Activated naive CD8-positive, alpha-beta T cell treated with anti-CD3 and anti-CD28 coated beads, Interleukin-2, amount 10 ng/mL, durations not matched to agents 7 days and 5 days (primary cell): ENCODE measurements at regions not wholly inside any gene's neighbourhood (a gene's known extent, or its start where the extent isn't known, plus 50 kb on each side); places are given as distances from the start of the nearest gene placed in this dataset.
"Not testable (repeated sequence)": the region's sequence is repeated elsewhere in the genome, so short reads cannot be mapped to it uniquely, and the experiment has no call there.

Experiments
- ATAC-seq: fragments of 150-1000 bp; cut with Tn5 transposase; one replicate; pipeline ENCODE4 v1.10.0; 2021; ENCODE audit warnings: low read depth, moderate library complexity
- POLR2A ChIA-PET: fragments of 350-600 bp; sonication (Branson Sonifier 250); formaldehyde crosslinking; loops from one replicate; lab custom pipeline; 2021; ENCODE audit warnings: antibody characterized with exemption; lab: Charles Lee
- DNase-seq: peaks from one replicate; pipeline ENCODE4 v3.0.0; 2021
- H3K27ac Mint-ChIP-seq: one replicate; pipeline ENCODE4 v1.8.0; 2022; ENCODE audit warnings: mild to moderate bottlenecking, mixed read lengths
- H3K27me3 Mint-ChIP-seq: one replicate; pipeline ENCODE4 v1.8.0; 2022; ENCODE audit warnings: mild to moderate bottlenecking, moderate library complexity, mixed read lengths
- H3K36me3 Mint-ChIP-seq: one replicate; pipeline ENCODE4 v1.8.0; 2021; ENCODE audit warnings: mild to moderate bottlenecking, mixed read lengths
- H3K4me1 Mint-ChIP-seq: one replicate; pipeline ENCODE4 v1.8.0; 2021; ENCODE audit warnings: mixed read lengths
- H3K4me3 Mint-ChIP-seq: one replicate; pipeline ENCODE4 v1.8.0; 2022; ENCODE audit warnings: mild to moderate bottlenecking, moderate library complexity, mixed read lengths
- H3K9me3 Mint-ChIP-seq: one replicate; pipeline ENCODE4 v1.8.0; 2021; ENCODE audit warnings: mixed read lengths

GRCh38 chr9:40939201-40939887 is 189.1 kb downstream of the FOXD4L6 start:
- H3K4me3 Mint-ChIP-seq, DNase-seq, H3K36me3 Mint-ChIP-seq, H3K4me1 Mint-ChIP-seq, ATAC-seq, H3K27ac Mint-ChIP-seq, H3K27me3 Mint-ChIP-seq, POLR2A ChIA-PET: not testable (repeated sequence)
- H3K9me3 Mint-ChIP-seq: peaks cover 11% of the 10 kb centered on the region

- Mint-ChIP-seq H3K27ac (no peak overlapping the region), H3K27me3 (no peaks in the 10 kb centered on the region), H3K36me3 (no peaks in the 10 kb centered on the region), H3K4me1 (no peaks in the 10 kb centered on the region), H3K9me3 (peaks cover 12% of the 10 kb centered on the region), H3K4me3 (no peak overlapping the region)
- DNase-seq (no peak), ATAC-seq (no peak)
- POLR2A ChIA-PET: no interaction called here
Observed at GRCh38 chr9:40935336-40935735, 193.1 kb downstream of the FOXD4L6 start.

- DNase-seq, H3K4me1 Mint-ChIP-seq, POLR2A ChIA-PET, H3K27me3 Mint-ChIP-seq, ATAC-seq, H3K4me3 Mint-ChIP-seq, H3K27ac Mint-ChIP-seq, H3K36me3 Mint-ChIP-seq: not testable (repeated sequence)
- peaks cover 10% of the 10 kb centered on the region for H3K9me3 Mint-ChIP-seq
Observed at GRCh38 chr9:40934480-40934879, 194.0 kb downstream of the FOXD4L6 start.

GRCh38 chr9:40930426-40930825 is 198.1 kb downstream of the FOXD4L6 start:
- POLR2A ChIA-PET, H3K4me1 Mint-ChIP-seq, DNase-seq, H3K27me3 Mint-ChIP-seq, H3K27ac Mint-ChIP-seq, ATAC-seq, H3K36me3 Mint-ChIP-seq, H3K4me3 Mint-ChIP-seq: not testable (repeated sequence)
- peaks cover 35% of the 10 kb centered on the region for H3K9me3 Mint-ChIP-seq

- H3K27me3 Mint-ChIP-seq, H3K27ac Mint-ChIP-seq, H3K4me3 Mint-ChIP-seq, H3K4me1 Mint-ChIP-seq, H3K36me3 Mint-ChIP-seq, DNase-seq, ATAC-seq, POLR2A ChIA-PET: not testable (repeated sequence)
- H3K9me3 Mint-ChIP-seq: peaks cover 43% of the 10 kb centered on the region
Observed at GRCh38 chr9:40929488-40929845, 199.0 kb downstream of the FOXD4L6 start.

- H3K36me3 Mint-ChIP-seq: no peaks in the 10 kb centered on the region
- H3K4me1 Mint-ChIP-seq: no peaks in the 10 kb centered on the region
Observed at GRCh38 chr9:40928803-40929487, 199.5 kb downstream of the FOXD4L6 start.

GRCh38 chr9:40927851-40928802 is 200.4 kb downstream of the FOXD4L6 start:
- H3K36me3 Mint-ChIP-seq: no peaks in the 10 kb centered on the region
- no peak overlapping the region for H3K4me3 Mint-ChIP-seq
- no peaks in the 10 kb centered on the region for H3K4me1 Mint-ChIP-seq
- H3K27ac Mint-ChIP-seq: no peak overlapping the region
- H3K9me3 Mint-ChIP-seq: peaks cover 52% of the 10 kb centered on the region
- POLR2A ChIA-PET: no interaction called here
- ATAC-seq (no peak), DNase-seq (no peak)
- H3K27me3 Mint-ChIP-seq: no peaks in the 10 kb centered on the region

More at GRCh38 chr9:40928803-40929487, 199.5 kb downstream of the FOXD4L6 start:
- no peak for ATAC-seq
- POLR2A ChIA-PET: no interaction called here
- Mint-ChIP-seq H3K27ac (no peak overlapping the region), H3K4me3 (no peak overlapping the region), H3K27me3 (no peaks in the 10 kb centered on the region), H3K9me3 (peaks cover 46% of the 10 kb centered on the region)
- no peak for DNase-seq

- Mint-ChIP-seq H3K27ac (no peak overlapping the region), H3K4me3 (no peak overlapping the region), H3K27me3 (no peaks in the 10 kb centered on the region), H3K4me1 (no peaks in the 10 kb centered on the region), H3K36me3 (no peaks in the 10 kb centered on the region), H3K9me3 (peaks cover 53% of the 10 kb centered on the region)
- ATAC-seq: no peak
- DNase-seq: no peak
- POLR2A ChIA-PET: no interaction called here
Observed at GRCh38 chr9:40927260-40927631, 201.2 kb downstream of the FOXD4L6 start.

- POLR2A ChIA-PET: no interaction called here
- ATAC-seq (no peak), DNase-seq (no peak)
- no peaks in the 10 kb centered on the region for H3K4me1 Mint-ChIP-seq
- no peak overlapping the region for H3K4me3 Mint-ChIP-seq
- H3K36me3 Mint-ChIP-seq: no peaks in the 10 kb centered on the region
- H3K9me3 Mint-ChIP-seq: peaks cover 56% of the 10 kb centered on the region
- no peak overlapping the region for H3K27ac Mint-ChIP-seq
- H3K27me3 Mint-ChIP-seq: no peaks in the 10 kb centered on the region
Observed at GRCh38 chr9:40926404-40927259, 201.8 kb downstream of the FOXD4L6 start.

GRCh38 chr9:40925149-40925548 is 203.3 kb downstream of the FOXD4L6 start:
- Mint-ChIP-seq H3K4me1 (no peaks in the 10 kb centered on the region), H3K9me3 (peaks cover 56% of the 10 kb centered on the region), H3K4me3 (no peak overlapping the region), H3K36me3 (peaks cover 1% of the 10 kb centered on the region), H3K27me3 (no peaks in the 10 kb centered on the region), H3K27ac (no peak overlapping the region)
- ATAC-seq (no peak), DNase-seq (no peak)
- POLR2A ChIA-PET: no interaction called here

GRCh38 chr9:40916399-40916783 is 212.1 kb downstream of the FOXD4L6 start:
- H3K4me1 Mint-ChIP-seq, ATAC-seq, H3K27ac Mint-ChIP-seq, POLR2A ChIA-PET, DNase-seq, H3K27me3 Mint-ChIP-seq, H3K36me3 Mint-ChIP-seq, H3K4me3 Mint-ChIP-seq: not testable (repeated sequence)
- H3K9me3 Mint-ChIP-seq: peaks cover 46% of the 10 kb centered on the region

- H3K36me3 Mint-ChIP-seq, DNase-seq, H3K4me3 Mint-ChIP-seq, H3K27ac Mint-ChIP-seq, POLR2A ChIA-PET, H3K4me1 Mint-ChIP-seq, H3K27me3 Mint-ChIP-seq, ATAC-seq: not testable (repeated sequence)
- H3K9me3 Mint-ChIP-seq: peaks cover 46% of the 10 kb centered on the region
Observed at GRCh38 chr9:40915660-40916398, 212.7 kb downstream of the FOXD4L6 start.
